Cardiac fibroblast (primary cell): ENCODE measurements at regions not wholly inside any gene's neighbourhood (a gene's known extent, or its start where the extent isn't known, plus 50 kb on each side); places are given as distances from the start of the nearest gene placed in this dataset.
"Not testable (repeated sequence)": the region's sequence is repeated elsewhere in the genome, so short reads cannot be mapped to it uniquely, and the experiment has no call there.

Experiments
- DNase-seq, 2 donors: peaks; one replicate each; pipeline versions ENCODE4 v3.0.0 to v3.0.0-alpha.2; 2010; ENCODE audit warnings: low read depth in 2 of 2
- H3K4me3 ChIP-seq, 2 donors: replicated peaks in 1 of 2; 1 replicate in 1 of 2; 2 replicates in 1 of 2; pipeline ENCODE4 v1.5.1; 2011; ENCODE audit warnings: low read depth in 2 of 2, low read length in 2 of 2, mild to moderate bottlenecking in 2 of 2, moderate library complexity in 1 of 2
- CTCF ChIP-seq: IDR thresholded peaks from one replicate; pipeline ENCODE4 v1.5.1; 2011; ENCODE audit warnings: low read depth, mild to moderate bottlenecking, low read length, inconsistent platforms

GRCh38 chr2:15820927-15821326 is 119.4 kb upstream of the MYCN start:
- H3K4me3 ChIP-seq = no peak overlapping the region
- no peak for TF ChIP-seq CTCF
- DNase-seq = no peak

DNA sequence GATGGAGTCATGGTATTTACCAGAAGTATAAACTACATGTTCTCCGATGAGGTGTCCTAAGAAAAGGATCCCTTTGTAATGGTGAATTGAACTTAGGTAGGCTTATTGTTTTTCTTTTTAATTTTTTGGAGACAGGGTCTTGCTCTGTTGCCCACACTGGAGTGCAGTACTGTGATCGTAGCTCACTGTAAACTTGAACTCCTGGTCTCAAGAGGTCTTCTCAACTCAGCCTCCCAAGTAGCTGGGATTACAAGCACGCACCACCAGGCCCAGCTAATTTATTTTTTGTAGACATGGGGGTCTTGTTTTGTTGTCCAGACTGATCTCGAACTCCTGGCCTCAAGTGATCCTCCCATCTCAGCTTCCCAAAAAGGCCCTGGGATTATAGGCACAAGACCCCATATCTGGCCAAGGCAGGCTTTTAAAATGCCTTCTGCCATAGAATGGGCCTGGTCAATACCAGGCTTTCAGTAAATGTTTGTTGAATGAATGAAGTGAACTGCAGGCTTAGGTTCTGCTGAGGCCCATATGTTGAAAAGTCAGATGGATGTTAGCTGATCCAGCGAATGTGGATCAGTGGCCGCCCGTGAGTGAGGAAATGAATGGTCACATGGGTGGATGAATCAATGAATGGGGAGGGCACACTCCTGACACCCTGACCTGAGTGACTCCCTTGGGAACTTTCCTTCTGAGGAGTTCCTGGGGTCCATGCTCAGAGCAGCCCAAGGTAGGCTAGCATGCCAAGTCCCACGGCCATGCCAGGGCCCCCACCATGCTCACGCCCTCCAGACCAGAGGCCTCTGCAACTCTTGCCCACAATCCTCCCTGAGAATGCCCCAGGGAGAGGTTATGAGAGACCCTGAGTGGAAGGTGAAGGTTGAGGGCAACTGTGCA is 118.0 kb upstream of the MYCN start:
- no peak overlapping the region for H3K4me3 ChIP-seq
- no peak for DNase-seq
- no peak for TF ChIP-seq CTCF

DNA sequence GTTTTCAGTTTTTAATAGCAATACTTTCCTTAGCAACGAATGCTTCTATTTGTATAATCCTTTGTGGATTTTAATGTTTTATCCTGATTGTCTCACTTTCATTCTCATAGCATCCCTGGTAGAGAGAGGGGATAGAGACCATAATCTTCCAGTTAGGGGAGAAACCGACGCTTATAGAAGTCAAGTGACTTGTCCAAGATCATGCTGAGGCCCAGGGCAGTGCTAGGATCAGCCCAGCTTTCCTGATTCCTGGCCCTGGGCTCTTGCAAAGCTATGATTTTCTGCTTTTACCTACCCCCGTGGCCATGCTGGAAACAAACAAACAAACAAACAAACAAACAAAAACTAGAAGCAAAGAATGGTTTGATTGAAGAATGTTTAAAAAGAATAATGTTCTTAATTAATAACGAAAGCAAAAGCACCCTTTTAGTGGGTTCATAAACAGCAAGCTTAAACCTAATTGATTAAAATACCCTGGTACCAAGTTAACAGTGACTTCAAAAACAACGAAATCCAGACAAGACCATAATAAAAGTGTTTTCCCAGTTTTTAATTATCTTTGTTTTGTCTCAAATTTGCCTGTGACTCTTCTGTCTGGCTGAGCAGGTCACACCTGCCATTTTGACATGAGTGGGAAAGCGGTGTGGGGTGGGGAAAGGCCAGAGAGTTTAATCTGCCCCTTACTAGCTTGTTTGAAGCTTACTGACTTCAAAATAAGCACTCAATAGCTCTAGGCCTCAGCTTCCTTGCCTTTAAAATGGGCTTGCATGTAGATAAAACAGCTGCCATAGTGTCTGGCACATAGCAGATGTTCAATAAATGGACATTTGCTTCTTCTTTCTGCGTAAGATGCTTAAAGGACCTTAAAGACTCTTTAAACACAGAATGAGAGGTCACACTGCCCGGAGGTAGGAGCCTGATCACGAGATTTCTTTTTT is 116.6 kb upstream of the MYCN start:
- TF ChIP-seq CTCF = no peak
- no peak overlapping the region for H3K4me3 ChIP-seq
- no peak for DNase-seq

DNA sequence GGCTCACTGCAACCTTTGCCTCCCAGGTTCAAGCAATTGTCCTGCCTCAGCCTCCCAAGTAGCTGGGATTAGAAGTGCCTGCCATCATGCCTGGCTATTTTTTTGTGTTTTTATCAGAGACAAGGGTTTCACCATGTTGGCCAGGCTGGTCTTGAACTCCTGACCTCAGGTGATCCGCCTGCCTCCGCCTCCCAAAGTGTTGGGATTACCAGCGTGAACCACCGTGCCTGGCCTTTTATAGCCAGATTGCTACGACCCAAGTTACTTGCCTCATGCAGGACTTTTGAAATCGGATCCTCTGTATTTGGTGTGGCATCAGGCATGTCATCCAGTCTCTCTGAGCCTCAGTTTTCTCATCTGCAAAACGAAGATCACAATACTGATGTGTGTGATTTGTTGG is 115.9 kb upstream of the MYCN start:
- not testable (repeated sequence) for DNase-seq, H3K4me3 ChIP-seq

DNA sequence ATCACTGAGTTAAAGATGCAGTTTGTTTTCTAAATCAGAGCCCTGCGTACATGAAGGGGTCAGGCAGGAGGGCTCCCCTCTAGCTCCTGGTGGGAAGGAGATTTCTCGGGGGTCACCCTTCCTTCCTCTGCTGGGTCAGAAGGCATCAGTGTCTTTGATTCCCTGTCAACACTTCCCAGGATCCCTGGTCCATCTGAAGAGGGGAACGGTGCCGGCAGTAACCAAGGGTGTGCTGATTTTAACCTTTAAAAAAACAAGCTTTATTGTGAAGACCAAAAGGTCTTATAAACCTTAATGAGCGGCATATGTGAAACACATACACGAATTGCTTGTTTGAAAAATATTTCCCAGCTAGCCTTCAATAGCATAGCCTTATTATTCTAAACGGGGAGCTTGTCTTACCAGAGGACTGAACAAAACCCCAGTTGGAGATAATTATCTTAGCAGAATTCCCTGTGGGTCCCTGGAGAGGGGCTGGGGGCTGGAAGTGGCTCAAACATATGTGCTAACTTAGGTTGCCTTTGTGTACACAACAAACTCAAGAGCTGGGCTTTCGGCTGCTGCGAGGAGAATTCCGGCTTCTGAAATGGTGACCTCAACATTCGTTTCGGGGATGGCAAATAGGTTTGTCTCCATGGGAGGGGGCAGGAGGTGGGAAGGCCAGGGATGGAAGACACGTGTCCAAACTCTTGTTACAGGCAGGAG is 114.9 kb upstream of the MYCN start:
- no peak overlapping the region for H3K4me3 ChIP-seq
- TF ChIP-seq CTCF = no peak
- no peak for DNase-seq

DNA sequence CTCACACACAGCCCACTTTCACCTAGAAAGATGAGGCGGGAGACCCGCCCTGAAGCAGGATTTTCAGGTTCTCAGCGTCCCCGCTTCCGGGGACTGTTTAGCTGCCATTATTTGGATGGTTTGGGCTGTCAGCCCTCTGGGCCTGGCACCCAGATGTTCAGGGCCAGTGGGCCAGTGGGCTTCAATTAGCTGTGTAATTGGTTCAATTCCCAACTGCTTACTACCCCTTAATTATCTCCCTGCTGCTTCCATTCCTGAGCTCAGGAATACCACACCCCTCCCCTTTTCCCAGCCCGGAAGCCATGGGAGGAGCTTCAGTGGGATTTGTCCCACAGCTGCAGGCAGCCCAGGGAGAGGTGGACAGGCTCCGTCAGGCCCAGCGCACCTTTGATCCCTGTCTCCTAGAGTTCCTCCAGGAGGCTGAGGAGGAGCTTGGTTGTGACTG is 114.1 kb upstream of the MYCN start:
- no peak overlapping the region for H3K4me3 ChIP-seq
- no peak for DNase-seq
- TF ChIP-seq CTCF = no peak
